ENCODE measurements at regions not wholly inside any gene's neighbourhood (a gene's known extent, or its start where the extent isn't known, plus 50 kb on each side); places are given as distances from the start of the nearest gene placed in this dataset.

GRCh38 chr9:135350003-135350315 lies 129.6 kb upstream of the PPP1R26 start:
- no peak for DNase-seq (ENCODE audit: unreplicated experiment)
- peaks cover 68% of the 10 kb centered on the region for H3K27me3 Mint-ChIP-seq (ENCODE audit: insufficient read depth, unreplicated experiment)
- H3K36me3 Mint-ChIP-seq (ENCODE audit: insufficient read depth, unreplicated experiment): no peaks in the 10 kb centered on the region
- no peak overlapping the region for H3K27ac Mint-ChIP-seq (ENCODE audit: low read depth, unreplicated experiment)
- intact Hi-C loops (cut with micrococcal nuclease): no loop called here
- no peak for TF ChIP-seq CTCF (IDR thresholded peaks at IDR 0.05; ENCODE audit: unreplicated experiment)
- ChIA-PET POLR2A (no interaction called here), CTCF (interaction anchor here (1.5 kb wide), 1 partner anchor 62 kb away, joined by 4 read pairs; no protein-coding TSS in a partner anchor)
- no TSS peak for BruUV-seq (replicated peaks)
- no peak overlapping the region for H3K4me3 Mint-ChIP-seq (ENCODE audit: unreplicated experiment)
- no peaks in the 10 kb centered on the region for H3K4me1 Mint-ChIP-seq (ENCODE audit: insufficient read depth, unreplicated experiment)
- no peaks in the 10 kb centered on the region for H3K9me3 Mint-ChIP-seq (ENCODE audit: unreplicated experiment)

GRCh38 chr9:135353935-135354334 lies 125.6 kb upstream of the PPP1R26 start:
- Mint-ChIP-seq H3K9me3 (ENCODE audit: unreplicated experiment) (no peaks in the 10 kb centered on the region), H3K36me3 (ENCODE audit: insufficient read depth, unreplicated experiment) (peaks cover 4% of the 10 kb centered on the region), H3K27me3 (ENCODE audit: insufficient read depth, unreplicated experiment) (peaks cover 34% of the 10 kb centered on the region), H3K4me1 (ENCODE audit: insufficient read depth, unreplicated experiment) (no peaks in the 10 kb centered on the region), H3K4me3 (ENCODE audit: unreplicated experiment) (no peak overlapping the region), H3K27ac (ENCODE audit: low read depth, unreplicated experiment) (no peak overlapping the region)
- intact Hi-C loops (cut with micrococcal nuclease): no loop called here
- no peak for DNase-seq (ENCODE audit: unreplicated experiment)
- no TSS peak for BruUV-seq (replicated peaks)
- CTCF ChIA-PET: interaction anchor here (1.0 kb wide), 1 partner anchor 9 kb away, joined by 3 read pairs; no protein-coding TSS in a partner anchor
- POLR2A ChIA-PET: no interaction called here
- no peak for TF ChIP-seq CTCF (IDR thresholded peaks at IDR 0.05; ENCODE audit: unreplicated experiment)

GRCh38 chr9:135355521-135356011 lies 124.0 kb upstream of the PPP1R26 start:
- Mint-ChIP-seq H3K4me3 (ENCODE audit: unreplicated experiment) (no peak overlapping the region), H3K27me3 (ENCODE audit: insufficient read depth, unreplicated experiment) (peaks cover 24% of the 10 kb centered on the region), H3K36me3 (ENCODE audit: insufficient read depth, unreplicated experiment) (peaks cover 4% of the 10 kb centered on the region), H3K9me3 (ENCODE audit: unreplicated experiment) (no peaks in the 10 kb centered on the region), H3K27ac (ENCODE audit: low read depth, unreplicated experiment) (no peak overlapping the region), H3K4me1 (ENCODE audit: insufficient read depth, unreplicated experiment) (no peaks in the 10 kb centered on the region)
- POLR2A ChIA-PET: no interaction called here
- DNase-seq (ENCODE audit: unreplicated experiment): no peak
- intact Hi-C loops (cut with micrococcal nuclease): no loop called here
- CTCF ChIA-PET: no interaction called here
- TF ChIP-seq CTCF (IDR thresholded peaks at IDR 0.05; ENCODE audit: unreplicated experiment): no peak
- no TSS peak for BruUV-seq (replicated peaks)

- Mint-ChIP-seq H3K9me3 (ENCODE audit: unreplicated experiment) (peaks cover under 1% of the 10 kb centered on the region), H3K27ac (ENCODE audit: low read depth, unreplicated experiment) (no peak overlapping the region), H3K27me3 (ENCODE audit: insufficient read depth, unreplicated experiment) (peaks cover 19% of the 10 kb centered on the region), H3K36me3 (ENCODE audit: insufficient read depth, unreplicated experiment) (peaks cover 4% of the 10 kb centered on the region), H3K4me1 (ENCODE audit: insufficient read depth, unreplicated experiment) (no peaks in the 10 kb centered on the region), H3K4me3 (ENCODE audit: unreplicated experiment) (no peak overlapping the region)
- no TSS peak for BruUV-seq (replicated peaks)
- ChIA-PET POLR2A (no interaction called here), CTCF (no interaction called here)
- DNase-seq (ENCODE audit: unreplicated experiment): no peak
- no peak for TF ChIP-seq CTCF (IDR thresholded peaks at IDR 0.05; ENCODE audit: unreplicated experiment)
- intact Hi-C loops (cut with micrococcal nuclease): no loop called here
Measured at GRCh38 chr9:135356021-135356420, 123.6 kb upstream of the PPP1R26 start.

Measured in MCF 10A (cell line).